ENCODE measurements at regions not wholly inside any gene's neighbourhood (a gene's known extent, or its start where the extent isn't known, plus 50 kb on each side); places are given as distances from the start of the nearest gene placed in this dataset.

DNA sequence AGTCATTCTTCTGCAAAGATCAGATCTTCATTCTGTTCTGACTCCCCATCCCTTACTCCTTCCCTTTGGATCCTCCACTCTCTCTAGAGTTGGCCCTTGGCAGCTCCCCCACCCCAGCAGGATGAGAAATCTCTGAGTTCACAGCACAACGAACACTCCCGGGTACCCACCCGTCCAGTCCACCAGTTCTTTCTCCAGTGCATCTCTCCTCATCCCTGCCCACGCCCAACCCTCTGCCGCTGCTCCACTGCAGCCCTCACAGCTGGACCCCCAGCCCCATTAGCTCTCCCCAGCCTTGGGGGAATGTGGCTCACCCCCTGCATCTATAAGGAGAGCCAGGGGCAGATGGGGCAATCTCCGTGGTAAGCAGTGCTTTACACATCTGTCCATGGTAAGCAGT, 125.7 kb downstream of the MATN1 start:
- H3K36me3 ChIP-seq, result no peaks in the 10 kb centered on the region
- TF ChIP-seq EP300 (IDR thresholded peaks at IDR 0.05) (no peak), POLR2AphosphoS5 (IDR thresholded peaks at IDR 0.05) (no peak), POLR2A (IDR thresholded peaks at IDR 0.05) (no peak)
- TF ChIP-seq, protein P1, sequence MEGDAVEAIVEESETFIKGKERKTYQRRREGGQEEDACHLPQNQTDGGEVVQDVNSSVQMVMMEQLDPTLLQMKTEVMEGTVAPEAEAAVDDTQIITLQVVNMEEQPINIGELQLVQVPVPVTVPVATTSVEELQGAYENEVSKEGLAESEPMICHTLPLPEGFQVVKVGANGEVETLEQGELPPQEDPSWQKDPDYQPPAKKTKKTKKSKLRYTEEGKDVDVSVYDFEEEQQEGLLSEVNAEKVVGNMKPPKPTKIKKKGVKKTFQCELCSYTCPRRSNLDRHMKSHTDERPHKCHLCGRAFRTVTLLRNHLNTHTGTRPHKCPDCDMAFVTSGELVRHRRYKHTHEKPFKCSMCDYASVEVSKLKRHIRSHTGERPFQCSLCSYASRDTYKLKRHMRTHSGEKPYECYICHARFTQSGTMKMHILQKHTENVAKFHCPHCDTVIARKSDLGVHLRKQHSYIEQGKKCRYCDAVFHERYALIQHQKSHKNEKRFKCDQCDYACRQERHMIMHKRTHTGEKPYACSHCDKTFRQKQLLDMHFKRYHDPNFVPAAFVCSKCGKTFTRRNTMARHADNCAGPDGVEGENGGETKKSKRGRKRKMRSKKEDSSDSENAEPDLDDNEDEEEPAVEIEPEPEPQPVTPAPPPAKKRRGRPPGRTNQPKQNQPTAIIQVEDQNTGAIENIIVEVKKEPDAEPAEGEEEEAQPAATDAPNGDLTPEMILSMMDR (IDR thresholded peaks at IDR 0.05), result no peak

GRCh38 chr1:30596891-30597290, 126.5 kb downstream of the MATN1 start:
- Histone ChIP-seq H3K36me3 (no peaks in the 10 kb centered on the region), H3K27ac (no peak overlapping the region), H3K4me1 (no peaks in the 10 kb centered on the region), H3K4me3 (no peak overlapping the region), H3K9me3 (peaks cover 0 to 13% (median 0%) of the 10 kb centered on the region in 3 donors), H3K27me3 (peaks cover 52% of the 10 kb centered on the region)
- 79 to 80% methylated on average over 2 to 5 of the region's 6 CpGs for WGBS, 2 donors (ENCODE audit: low coverage in 1 of 2)
- TF ChIP-seq, protein P1 (IDR thresholded peaks at IDR 0.05), result no peak
- TF ChIP-seq POLR2AphosphoS5 (IDR thresholded peaks at IDR 0.05), result no peak
- TF ChIP-seq POLR2A (IDR thresholded peaks at IDR 0.05), result no peak
- TF ChIP-seq EP300 (IDR thresholded peaks at IDR 0.05), result no peak
- no peak for ATAC-seq

More for the DNA sequence above, 125.7 kb downstream of the MATN1 start:
- no peaks in the 10 kb centered on the region for H3K4me1 ChIP-seq
- no peak for ATAC-seq
- H3K9me3 ChIP-seq, result peaks cover 0 to 9% (median 0%) of the 10 kb centered on the region in 3 donors
- WGBS, 2 donors (ENCODE audit: low coverage in 1 of 2), result 59% methylated on average over 4 of the region's 6 CpGs; no CpG with 5 or more reads in 1 of the 2 donors
- no peak overlapping the region for H3K27ac ChIP-seq
- H3K4me3 ChIP-seq, result no peak overlapping the region
- peaks cover 53% of the 10 kb centered on the region for H3K27me3 ChIP-seq

DNA sequence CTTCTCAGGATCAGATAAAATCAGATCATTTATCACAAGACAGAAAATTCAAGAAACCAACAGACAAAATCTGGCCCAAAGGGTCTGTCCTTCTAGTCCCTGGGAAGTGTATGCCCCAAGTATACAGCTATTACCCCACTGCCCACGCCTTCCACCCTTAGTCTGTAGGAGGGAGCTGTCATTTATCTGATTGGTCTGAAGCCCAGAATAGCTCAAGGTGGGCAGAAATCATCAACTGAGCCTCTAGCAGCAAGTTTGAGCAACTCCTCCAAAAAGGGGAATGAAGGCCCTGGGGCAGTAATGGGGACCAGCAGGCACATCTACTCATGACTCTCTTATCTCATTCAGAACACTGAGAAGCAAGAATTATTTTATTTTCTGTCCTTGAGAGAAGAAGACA, 126.9 kb downstream of the MATN1 start:
- no peaks in the 10 kb centered on the region for H3K4me1 ChIP-seq
- peaks cover 47% of the 10 kb centered on the region for H3K27me3 ChIP-seq
- H3K36me3 ChIP-seq, result no peaks in the 10 kb centered on the region
- TF ChIP-seq EP300 (IDR thresholded peaks at IDR 0.05) (no peak), POLR2AphosphoS5 (IDR thresholded peaks at IDR 0.05) (no peak), POLR2A (IDR thresholded peaks at IDR 0.05) (no peak)
- TF ChIP-seq, protein P1 (IDR thresholded peaks at IDR 0.05), result no peak
- H3K27ac ChIP-seq, result no peak overlapping the region
- no peak for ATAC-seq
- H3K9me3 ChIP-seq, result peaks cover 0 to 13% (median 0%) of the 10 kb centered on the region in 3 donors
- H3K4me3 ChIP-seq, result no peak overlapping the region
- 100% methylated on average over 1 of the region's 1 CpG; no CpG with 5 or more reads in 1 of the 2 donors for WGBS, 2 donors (ENCODE audit: low coverage in 1 of 2)

- Histone ChIP-seq H3K9me3 (peaks cover 0 to 14% (median 0%) of the 10 kb centered on the region in 3 donors), H3K4me3 (no peak overlapping the region), H3K4me1 (no peaks in the 10 kb centered on the region), H3K27me3 (peaks cover 41% of the 10 kb centered on the region), H3K27ac (no peak overlapping the region), H3K36me3 (no peaks in the 10 kb centered on the region)
- TF ChIP-seq, protein P1 (IDR thresholded peaks at IDR 0.05), result no peak
- TF ChIP-seq POLR2A (IDR thresholded peaks at IDR 0.05) (no peak), EP300 (IDR thresholded peaks at IDR 0.05) (no peak), POLR2AphosphoS5 (IDR thresholded peaks at IDR 0.05) (no peak)
- 50 to 100% methylated on average over 1 to 2 of the region's 5 CpGs for WGBS, 2 donors (ENCODE audit: low coverage in 1 of 2)
- no peak for ATAC-seq
Measured at GRCh38 chr1:30589083-30589482, 134.3 kb downstream of the MATN1 start.

DNA sequence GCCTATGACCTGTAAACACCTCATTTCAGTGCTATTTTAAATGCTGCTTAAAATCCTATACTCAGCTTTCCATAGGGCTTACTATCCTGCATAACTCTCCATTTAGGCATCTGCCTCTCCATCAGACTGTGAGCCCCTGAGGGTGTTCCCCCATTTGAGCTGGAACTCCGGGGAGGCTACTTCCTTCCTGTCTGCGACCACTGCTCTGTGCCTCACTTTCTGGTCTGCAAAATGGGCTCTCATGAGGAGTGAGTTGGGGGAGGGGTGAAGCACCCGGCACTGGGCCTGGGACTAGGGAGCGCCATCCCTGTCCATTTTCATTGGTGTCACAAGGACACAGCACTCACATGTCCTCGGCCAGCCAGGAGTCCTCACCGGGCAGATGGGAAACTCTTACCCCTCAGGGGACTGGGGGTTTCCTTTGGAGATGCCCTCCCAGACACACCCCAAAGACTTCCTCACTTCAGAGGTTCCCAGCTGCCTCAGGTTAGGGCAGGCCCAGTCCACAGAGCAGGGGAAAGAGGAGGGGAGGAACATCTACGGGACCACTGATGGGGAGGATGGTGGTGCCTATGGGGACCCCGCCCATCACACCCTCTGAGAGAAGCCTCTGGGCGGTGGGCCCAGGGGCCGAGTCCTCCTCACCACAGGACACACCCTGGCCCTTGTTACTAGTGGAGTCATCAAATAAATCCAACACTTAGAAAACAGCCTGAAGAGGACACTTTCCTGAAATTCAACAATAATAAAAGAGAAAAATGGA, 134.9 kb downstream of the MATN1 start:
- peaks cover 39% of the 10 kb centered on the region for H3K27me3 ChIP-seq
- no peaks in the 10 kb centered on the region for H3K36me3 ChIP-seq
- 0% methylated on average over 1 of the region's 10 CpGs; no CpG with 5 or more reads in 1 of the 2 donors for WGBS, 2 donors (ENCODE audit: low coverage in 1 of 2)
- no peak overlapping the region for H3K4me3 ChIP-seq
- TF ChIP-seq, protein P1 (IDR thresholded peaks at IDR 0.05), result no peak
- TF ChIP-seq POLR2A (IDR thresholded peaks at IDR 0.05) (no peak), POLR2AphosphoS5 (IDR thresholded peaks at IDR 0.05) (no peak), EP300 (IDR thresholded peaks at IDR 0.05) (no peak)
- no peaks in the 10 kb centered on the region for H3K4me1 ChIP-seq
- ATAC-seq, result no peak
- peaks cover 0 to 20% (median 0%) of the 10 kb centered on the region in 3 donors for H3K9me3 ChIP-seq
- no peak overlapping the region for H3K27ac ChIP-seq
